NCI-H446 (cell line): ENCODE measurements at regions not wholly inside any gene's neighbourhood (a gene's known extent, or its start where the extent isn't known, plus 50 kb on each side); places are given as distances from the start of the nearest gene placed in this dataset.
"Not testable (repeated sequence)": the region's sequence is repeated elsewhere in the genome, so short reads cannot be mapped to it uniquely, and the experiment has no call there.

Experiments
- DNase-seq, 2 experiments: peaks; one replicate each; lab custom pipeline; 2025; lab: John Stamatoyannopoulos, UW

GRCh38 chr9:84054341-84055010, 73.9 kb downstream of the RMI1 start:
- DNase-seq: no peak

GRCh38 chr9:84057662-84058061, 77.1 kb downstream of the RMI1 start:
- no peak for DNase-seq

- no peak for DNase-seq
Measured at GRCh38 chr9:84059936-84060335, 79.3 kb downstream of the RMI1 start.

- no peak for DNase-seq
Measured at GRCh38 chr9:84061613-84062193, 81.1 kb downstream of the RMI1 start.

GRCh38 chr9:84062538-84062937, 81.9 kb downstream of the RMI1 start:
- no peak for DNase-seq

GRCh38 chr9:84067821-84068220, 87.2 kb downstream of the RMI1 start:
- DNase-seq: no peak

DNA sequence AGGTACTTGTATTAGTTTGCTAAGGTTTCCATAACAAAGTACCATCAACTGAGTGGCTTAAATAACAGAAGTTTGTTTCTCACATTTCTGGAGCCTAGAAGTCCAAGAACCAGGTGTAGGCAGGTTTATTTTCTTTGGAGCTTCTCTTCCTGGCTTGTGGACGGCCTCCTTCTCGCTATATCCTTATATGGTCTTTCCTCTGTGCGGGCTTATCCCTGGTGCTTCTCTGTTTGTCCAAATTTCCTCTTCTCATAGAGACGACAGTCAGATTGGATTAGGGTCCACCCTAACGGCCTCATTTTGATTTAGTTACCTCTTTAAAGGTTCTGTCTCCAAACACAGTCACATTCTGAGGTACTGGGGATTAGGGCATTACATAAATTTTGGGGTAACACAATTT, 88.3 kb downstream of the RMI1 start:
- DNase-seq: no peak

DNA sequence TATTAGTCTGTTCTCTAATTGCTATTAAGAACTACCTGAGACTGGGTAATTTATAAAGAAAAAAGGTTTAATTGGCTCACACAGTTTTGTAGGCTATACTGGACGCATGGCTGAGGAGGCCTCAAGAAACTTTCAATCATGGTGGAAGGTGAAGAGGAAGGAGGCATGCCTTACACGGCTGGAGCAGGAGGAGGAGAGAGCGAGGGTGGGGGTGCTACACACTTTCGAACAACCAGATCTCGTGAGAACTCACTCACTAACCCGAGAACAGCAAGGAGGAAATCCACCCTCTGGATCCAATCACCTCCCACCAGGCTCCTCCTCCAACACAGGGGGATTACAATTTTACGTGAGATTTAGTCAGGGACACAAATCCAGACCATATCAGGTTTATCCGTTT, 90.0 kb downstream of the RMI1 start:
- DNase-seq: no peak

GRCh38 chr9:84072621-84073180, 92.1 kb downstream of the RMI1 start:
- no peak for DNase-seq

- no peak for DNase-seq
Measured at GRCh38 chr9:84075004-84075403, 94.4 kb downstream of the RMI1 start.

DNA sequence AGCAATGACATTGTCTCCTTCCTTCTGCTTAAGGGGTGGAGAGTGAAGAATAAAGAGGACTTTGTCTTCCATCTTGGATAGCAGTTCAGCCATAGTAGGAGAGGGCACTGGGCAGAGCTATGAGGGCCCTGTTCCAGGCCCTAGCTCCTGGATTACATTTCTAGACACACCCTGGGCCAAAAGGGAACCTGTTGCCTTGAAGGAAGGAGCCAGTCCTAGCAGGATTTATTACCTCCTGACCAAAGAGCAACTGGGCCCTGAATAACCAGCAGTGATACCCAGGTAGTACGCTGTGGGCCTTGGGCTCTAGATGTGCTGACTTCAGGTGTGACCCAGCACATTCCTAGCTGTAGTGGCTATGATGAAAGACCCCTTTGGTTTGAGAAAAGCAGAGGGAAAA, 95.8 kb downstream of the RMI1 start:
- no peak for DNase-seq

- not testable (repeated sequence) for DNase-seq
Measured at GRCh38 chr9:84077816-84078215, 97.2 kb downstream of the RMI1 start.

DNA sequence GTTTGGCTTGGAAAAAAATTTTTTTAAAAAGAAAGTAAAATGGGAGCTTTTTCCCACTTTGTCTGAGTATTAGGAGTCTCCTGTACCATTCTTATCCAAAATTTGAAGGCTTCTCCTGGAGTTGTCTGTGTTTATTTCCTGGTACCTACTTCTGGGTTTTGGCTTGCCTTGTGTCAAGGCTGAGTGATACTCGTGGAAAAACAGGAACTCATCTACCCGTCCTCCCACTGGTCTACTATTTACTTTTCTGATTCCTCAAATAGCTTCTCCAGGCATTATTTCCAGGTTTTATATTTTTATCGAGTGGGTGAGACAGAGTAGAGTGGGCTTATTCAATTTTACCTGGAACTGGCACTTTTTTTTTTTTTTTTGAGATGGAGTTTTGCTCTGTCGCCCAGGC, 99.4 kb downstream of the RMI1 start:
- no peak for DNase-seq

- DNase-seq: no peak
Measured at GRCh38 chr9:84101964-84102632, 121.5 kb downstream of the RMI1 start.

DNA sequence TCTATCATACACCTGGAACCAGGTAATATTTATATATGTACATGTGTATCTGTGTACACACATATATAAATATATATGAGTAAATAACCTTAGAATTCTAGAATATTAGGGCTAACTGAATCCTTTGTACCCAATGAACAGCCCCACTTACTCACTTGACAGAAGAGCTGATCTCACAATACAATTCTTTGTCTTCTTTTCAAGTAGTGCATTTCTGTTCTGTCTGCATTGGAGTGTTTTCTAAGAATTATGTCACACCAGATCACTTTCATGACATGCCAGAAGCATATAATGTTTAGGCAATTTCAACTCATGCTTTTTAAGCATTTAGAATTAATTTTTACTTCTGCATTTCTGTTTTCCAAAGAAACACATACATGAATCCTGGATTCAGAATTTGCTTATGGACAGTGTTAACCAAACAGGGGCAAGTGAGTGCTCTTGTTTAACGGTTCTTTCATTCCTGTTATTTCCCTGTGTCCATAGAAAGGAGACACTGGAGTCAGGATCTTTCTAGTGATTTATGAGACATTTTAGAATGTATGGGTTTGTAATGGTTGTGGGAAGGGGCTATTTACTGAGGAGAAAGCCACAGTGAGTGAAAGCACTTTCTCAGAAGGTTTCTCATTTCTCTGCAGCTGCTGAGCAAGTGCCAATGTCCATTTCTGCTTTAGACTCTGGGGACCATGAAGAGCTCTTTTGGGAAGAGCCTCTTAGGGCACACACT, 123.2 kb downstream of the RMI1 start:
- DNase-seq: no peak

- DNase-seq: no peak
Measured at GRCh38 chr9:84107081-84107480, 126.5 kb downstream of the RMI1 start.

- no peak for DNase-seq
Measured at GRCh38 chr9:84107995-84108394, 127.4 kb downstream of the RMI1 start.

GRCh38 chr9:84111726-84112125, 131.1 kb downstream of the RMI1 start:
- no peak for DNase-seq

DNA sequence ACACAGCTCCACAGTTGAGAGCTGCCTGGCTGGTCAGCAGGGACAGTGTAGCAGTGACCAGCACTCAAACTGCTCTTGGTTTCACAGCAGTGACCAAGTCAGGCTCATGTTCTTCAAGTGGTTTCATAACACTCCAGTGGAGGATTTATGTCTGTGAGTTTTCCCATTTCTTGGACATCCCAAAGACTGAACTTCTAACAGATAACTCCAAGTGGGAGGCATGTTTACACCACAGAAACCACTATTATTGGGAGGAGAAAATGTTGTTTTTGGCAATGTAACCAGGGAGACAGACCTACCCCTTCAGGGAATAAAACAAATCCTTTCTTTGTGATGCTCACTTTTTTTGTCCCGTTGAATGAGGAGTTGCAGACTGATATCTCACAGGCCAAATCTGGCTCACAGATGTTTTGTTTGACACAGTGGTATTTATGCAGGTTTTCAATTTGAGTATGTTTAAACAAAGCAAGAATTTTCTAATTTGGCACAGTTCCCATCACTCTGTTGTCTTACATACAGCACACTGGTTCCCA, 141.5 kb downstream of the RMI1 start:
- no peak for DNase-seq

DNA sequence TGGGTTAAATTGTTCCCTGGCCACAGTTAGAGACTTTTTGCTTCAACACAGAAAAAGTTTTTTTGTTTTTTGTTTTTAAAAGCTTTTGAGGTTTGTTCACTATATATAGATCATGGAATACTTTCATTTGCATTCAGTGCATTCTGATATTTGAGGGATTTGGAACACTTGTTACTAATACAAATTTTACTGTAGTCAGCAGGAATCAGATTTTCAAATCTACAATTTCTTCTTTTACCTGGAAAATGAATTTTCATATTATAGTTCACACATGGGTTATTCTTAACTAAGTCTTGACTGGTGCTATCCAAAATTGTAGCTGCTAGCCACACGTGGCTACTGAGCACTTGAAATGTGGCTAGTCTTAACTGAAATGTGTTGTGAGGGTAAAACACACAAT, 142.0 kb downstream of the RMI1 start:
- no peak for DNase-seq

- no peak for DNase-seq
Measured at GRCh38 chr9:84123648-84124406, 143.2 kb downstream of the RMI1 start.

GRCh38 chr9:84125046-84125445, 144.4 kb downstream of the RMI1 start:
- no peak for DNase-seq
